GM12873 (cell line): ENCODE measurements at regions not wholly inside any gene's neighbourhood (a gene's known extent, or its start where the extent isn't known, plus 50 kb on each side); places are given as distances from the start of the nearest gene placed in this dataset.

ENCODE experiments used
- TF ChIP-seq, protein P1 (sequence below): IDR thresholded peaks from 2 replicates; pipeline ENCODE4 v1.5.1; 2012; ENCODE audit warnings: low read depth, mild to moderate bottlenecking, moderate library complexity, low read length, control low read depth; ENCODE audit not compliant: insufficient read depth; ENCODE audit errors: missing control alignments

DNA sequence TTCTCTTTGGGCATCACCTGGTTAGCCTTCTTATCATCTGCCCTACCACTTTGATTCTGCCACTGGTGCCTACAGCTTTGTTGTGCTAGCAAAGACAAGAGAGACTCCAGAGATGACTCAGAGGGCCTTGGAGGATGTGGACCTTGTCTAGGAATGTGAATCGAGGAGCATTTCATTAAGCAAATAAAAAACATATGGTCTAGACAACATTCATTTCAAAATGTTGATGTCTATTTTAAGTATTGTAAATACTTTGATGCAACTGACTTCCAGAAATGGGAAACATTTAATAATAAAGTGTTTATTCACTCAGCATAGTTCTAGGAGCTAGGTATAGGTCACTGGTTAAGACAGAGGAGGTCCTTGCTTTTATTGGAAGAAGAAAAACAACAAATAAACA lies 195.5 kb downstream of the CDCA7 start:
- TF ChIP-seq, protein P1, sequence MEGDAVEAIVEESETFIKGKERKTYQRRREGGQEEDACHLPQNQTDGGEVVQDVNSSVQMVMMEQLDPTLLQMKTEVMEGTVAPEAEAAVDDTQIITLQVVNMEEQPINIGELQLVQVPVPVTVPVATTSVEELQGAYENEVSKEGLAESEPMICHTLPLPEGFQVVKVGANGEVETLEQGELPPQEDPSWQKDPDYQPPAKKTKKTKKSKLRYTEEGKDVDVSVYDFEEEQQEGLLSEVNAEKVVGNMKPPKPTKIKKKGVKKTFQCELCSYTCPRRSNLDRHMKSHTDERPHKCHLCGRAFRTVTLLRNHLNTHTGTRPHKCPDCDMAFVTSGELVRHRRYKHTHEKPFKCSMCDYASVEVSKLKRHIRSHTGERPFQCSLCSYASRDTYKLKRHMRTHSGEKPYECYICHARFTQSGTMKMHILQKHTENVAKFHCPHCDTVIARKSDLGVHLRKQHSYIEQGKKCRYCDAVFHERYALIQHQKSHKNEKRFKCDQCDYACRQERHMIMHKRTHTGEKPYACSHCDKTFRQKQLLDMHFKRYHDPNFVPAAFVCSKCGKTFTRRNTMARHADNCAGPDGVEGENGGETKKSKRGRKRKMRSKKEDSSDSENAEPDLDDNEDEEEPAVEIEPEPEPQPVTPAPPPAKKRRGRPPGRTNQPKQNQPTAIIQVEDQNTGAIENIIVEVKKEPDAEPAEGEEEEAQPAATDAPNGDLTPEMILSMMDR, result no peak

DNA sequence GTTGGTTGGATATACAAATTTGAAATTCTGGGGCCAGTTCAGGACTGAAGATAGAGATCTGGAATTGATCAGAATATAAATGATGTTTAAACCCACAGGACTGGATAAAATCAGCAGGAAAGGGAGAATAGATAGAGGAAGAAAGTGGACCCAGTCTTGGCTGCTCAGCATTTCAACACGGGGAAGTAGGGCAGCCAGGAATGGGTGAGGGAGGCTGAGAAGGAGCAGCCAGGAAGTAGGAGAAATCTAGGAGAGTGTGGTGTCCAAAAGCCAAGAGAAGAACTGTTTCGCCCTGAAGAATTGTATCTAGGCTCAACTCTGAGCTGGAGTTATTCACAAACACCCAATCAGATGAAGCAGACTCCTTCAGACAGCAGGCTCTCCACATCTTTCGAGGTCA lies 197.9 kb downstream of the CDCA7 start:
- TF ChIP-seq, protein P1, result no peak

DNA sequence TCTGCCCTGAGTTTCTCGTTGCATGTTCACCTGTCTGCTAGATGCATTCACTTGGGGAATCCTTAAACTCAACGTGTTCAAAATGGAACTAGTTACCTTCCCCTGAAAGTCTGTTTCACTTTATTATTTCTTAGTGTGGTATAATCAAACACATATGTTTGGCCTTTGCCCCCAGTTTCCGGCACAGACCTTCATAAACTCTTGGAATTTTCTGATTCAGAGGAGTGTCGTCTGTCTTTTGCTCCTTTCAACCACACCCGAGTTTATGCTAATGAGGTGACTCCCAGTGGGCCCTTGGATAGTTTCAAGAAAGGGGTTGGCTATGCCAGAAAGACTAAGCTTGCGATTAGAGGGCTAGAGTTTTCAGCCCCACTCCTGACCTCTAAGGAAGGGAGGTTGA lies 198.9 kb downstream of the CDCA7 start:
- TF ChIP-seq, protein P1, result no peak

DNA sequence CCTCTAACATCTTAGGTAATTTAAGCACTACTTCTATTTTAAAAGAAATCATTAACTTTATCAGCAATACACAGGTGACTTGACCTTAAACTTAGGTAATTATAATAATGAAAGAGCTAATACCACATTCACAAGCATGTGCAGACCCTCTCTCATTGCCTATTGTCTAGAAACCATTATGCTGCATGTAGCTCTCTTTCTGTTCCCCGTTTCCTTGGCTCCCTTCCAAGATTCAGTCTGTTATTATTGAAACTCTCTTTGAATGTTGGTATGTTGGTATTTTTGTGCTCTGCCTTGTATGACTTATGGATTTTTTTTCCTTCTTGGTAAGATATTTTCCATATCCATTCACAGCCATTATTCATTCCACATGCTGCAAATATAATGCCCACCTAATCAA lies 201.2 kb downstream of the CDCA7 start:
- TF ChIP-seq, protein P1, result no peak

DNA sequence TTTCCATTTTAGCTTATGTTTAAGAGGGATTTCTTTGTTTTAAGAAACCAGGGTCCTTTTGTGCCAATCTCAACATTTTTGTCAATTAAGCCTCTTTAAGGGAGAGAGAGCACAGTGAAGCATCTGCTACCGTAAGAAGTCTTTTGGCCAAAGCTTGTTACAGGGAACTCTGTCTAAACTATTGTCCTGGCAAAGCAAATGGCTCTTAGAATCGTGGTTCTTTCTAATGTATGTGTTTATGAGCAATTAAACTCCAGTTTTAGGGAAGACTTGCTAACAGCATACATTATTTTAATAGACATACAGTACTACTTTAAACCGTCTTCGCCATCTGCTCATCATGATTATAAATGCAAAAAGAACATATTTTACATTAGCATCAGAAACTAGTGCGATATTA lies 202.1 kb downstream of the CDCA7 start:
- TF ChIP-seq, protein P1, result no peak

DNA sequence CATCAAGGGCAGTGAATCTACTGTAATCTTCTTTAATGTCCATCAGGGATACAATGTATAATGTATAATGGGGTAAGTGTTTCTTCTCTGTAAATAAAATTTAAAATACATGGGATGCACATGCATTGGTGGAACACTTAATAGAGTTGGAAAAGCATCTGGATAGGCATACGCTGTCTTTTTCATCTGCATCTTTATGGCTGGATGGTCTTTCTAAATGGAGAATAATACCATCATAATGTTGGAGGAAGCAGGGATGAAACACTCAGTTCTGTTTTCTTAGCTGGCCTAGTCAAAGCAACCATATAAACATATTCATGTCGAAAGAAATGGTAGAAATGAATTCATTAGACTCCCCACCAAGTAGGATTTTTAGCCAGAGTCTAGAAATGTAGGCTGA lies 202.8 kb downstream of the CDCA7 start:
- TF ChIP-seq, protein P1, result no peak

DNA sequence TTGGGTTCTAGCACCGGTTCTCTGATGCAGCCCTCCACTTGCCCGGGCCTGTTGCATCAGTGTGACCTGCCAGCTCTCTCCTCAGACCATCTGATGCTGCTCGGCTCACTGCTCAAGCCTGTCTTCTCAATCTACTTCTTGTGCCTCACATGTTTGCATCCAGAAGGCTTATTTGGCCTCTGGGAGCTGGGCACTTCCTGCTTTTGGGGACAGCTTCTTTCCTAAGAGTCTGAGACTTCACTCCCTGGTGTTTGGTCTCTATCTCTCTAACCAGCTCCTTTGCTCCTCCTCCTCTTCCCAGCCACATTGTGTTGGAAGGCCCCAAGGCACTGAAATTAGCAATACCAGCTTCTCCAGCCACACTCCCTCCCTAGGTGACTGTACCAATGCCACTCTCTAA lies 212.8 kb downstream of the CDCA7 start:
- TF ChIP-seq, protein P1, result no peak

DNA sequence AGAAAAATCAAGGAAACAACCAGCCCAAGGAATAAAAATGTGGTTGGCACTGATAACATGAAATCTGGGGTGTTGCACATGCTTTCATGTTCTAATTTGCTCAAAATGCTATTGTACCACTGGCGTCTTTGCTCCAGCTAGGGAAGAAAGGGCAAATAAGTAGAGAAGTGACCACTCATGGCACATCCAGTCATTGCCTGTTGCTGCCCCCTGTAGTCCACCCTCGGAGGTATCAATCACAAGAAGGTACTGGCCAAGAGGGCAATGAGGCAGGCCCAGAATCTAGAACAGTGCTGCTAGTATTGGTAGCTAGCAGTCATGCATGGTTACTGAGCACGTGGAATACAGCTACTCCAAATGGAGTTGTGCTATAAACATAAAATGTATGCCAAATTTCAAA lies 213.4 kb downstream of the CDCA7 start:
- TF ChIP-seq, protein P1, result peak; percentile 45
